WTC11 (cell line): ENCODE measurements at regions not wholly inside any gene's neighbourhood (a gene's known extent, or its start where the extent isn't known, plus 50 kb on each side); places are given as distances from the start of the nearest gene placed in this dataset.

Experiments used
- ATAC-seq: fragments of 200-7000 bp; cut with Tn5 transposase; 2 replicates; pipeline ENCODE4 v1.10.0; 2021; ENCODE audit warnings: mild to moderate bottlenecking, moderate library complexity
- CTCF ChIA-PET: fragments of 300-600 bp; sonication (Branson Sonifier 250); formaldehyde crosslinking; loops from one replicate; lab custom pipeline; 2021; ENCODE audit warnings: antibody characterized with exemption; lab: Charles Lee
- POLR2A ChIA-PET: fragments of 350-600 bp; sonication (Branson Sonifier 250); formaldehyde crosslinking; loops from one replicate; lab custom pipeline; 2021; ENCODE audit warnings: antibody characterized with exemption; lab: Charles Lee
- DNase-seq: peaks from one replicate; pipeline ENCODE4 v3.0.0; 2021; ENCODE audit warnings: low spot score
- H3K27ac Mint-ChIP-seq: 2 replicates; pipeline ENCODE4 v1.8.0; 2021; ENCODE audit warnings: mixed read lengths
- H3K27me3 Mint-ChIP-seq: 2 replicates; pipeline ENCODE4 v1.8.0; 2021; ENCODE audit warnings: low read depth, mild to moderate bottlenecking, moderate library complexity, mixed read lengths
- H3K36me3 Mint-ChIP-seq: 2 replicates; pipeline ENCODE4 v1.8.0; 2021; ENCODE audit warnings: mixed read lengths
- H3K4me1 Mint-ChIP-seq: 2 replicates; pipeline ENCODE4 v1.8.0; 2022; ENCODE audit warnings: mixed read lengths
- H3K4me3 Mint-ChIP-seq: 2 replicates; pipeline ENCODE4 v1.8.0; 2021; ENCODE audit warnings: mild to moderate bottlenecking, moderate library complexity, mixed read lengths
- H3K9me3 Mint-ChIP-seq: 2 replicates; pipeline ENCODE4 v1.8.0; 2021; ENCODE audit warnings: mixed read lengths
- ATF1 ChIP-seq: sonication (generic); formaldehyde crosslinking; IDR thresholded peaks from 2 replicates; pipeline ENCODE4 v1.8.1; 2023; ENCODE audit warnings: mild to moderate bottlenecking, moderate library complexity, missing genetic modification reagents
- CDX4 ChIP-seq: fragments of 250-450 bp; sonication (Bioruptor Pico); IDR thresholded peaks from 2 replicates; pipeline ENCODE4 v1.9.0; 2021; ENCODE audit warnings: moderate library complexity, mild to moderate bottlenecking, inconsistent platforms, borderline replicate concordance
- E2F5 ChIP-seq: sonication (generic); formaldehyde crosslinking; IDR thresholded peaks from 2 replicates; pipeline ENCODE4 v1.8.1; 2022; ENCODE audit warnings: mild to moderate bottlenecking, moderate library complexity, missing genetic modification reagents
- ELF4 ChIP-seq: sonication (generic); formaldehyde crosslinking; IDR thresholded peaks from 2 replicates; pipeline ENCODE4 v1.8.1; 2022; ENCODE audit warnings: low read depth, mild to moderate bottlenecking, moderate library complexity, missing genetic modification reagents
- FOXK1 ChIP-seq: sonication (generic); formaldehyde crosslinking; IDR thresholded peaks from 2 replicates; pipeline ENCODE4 v1.8.0; 2022; ENCODE audit warnings: mild to moderate bottlenecking, moderate library complexity, missing genetic modification reagents
- FOXP4 ChIP-seq: sonication (generic); formaldehyde crosslinking; IDR thresholded peaks from 2 replicates; pipeline ENCODE4 v1.8.0; 2022; ENCODE audit warnings: mild to moderate bottlenecking, missing genetic modification reagents
- HMGXB4 ChIP-seq: sonication (generic); formaldehyde crosslinking; IDR thresholded peaks from 2 replicates; pipeline ENCODE4 v1.8.1; 2023; ENCODE audit warnings: mild to moderate bottlenecking, moderate library complexity, missing genetic modification reagents
- IRF1 ChIP-seq: sonication (generic); formaldehyde crosslinking; IDR thresholded peaks from 2 replicates; pipeline ENCODE4 v1.8.0; 2023; ENCODE audit warnings: missing genetic modification reagents
- IRF2 ChIP-seq: sonication (generic); formaldehyde crosslinking; IDR thresholded peaks from 2 replicates; pipeline ENCODE4 v1.8.0; 2022; ENCODE audit warnings: low read depth, missing genetic modification reagents, borderline replicate concordance
- MAX ChIP-seq: sonication (generic); formaldehyde crosslinking; IDR thresholded peaks from 2 replicates; pipeline ENCODE4 v1.8.0; 2022; ENCODE audit warnings: mild to moderate bottlenecking, missing genetic modification reagents
- MXD4 ChIP-seq: fragments of 250-450 bp; sonication (Bioruptor Pico); IDR thresholded peaks from 2 replicates; pipeline ENCODE4 v1.8.0; 2021; ENCODE audit warnings: mild to moderate bottlenecking, moderate library complexity, borderline replicate concordance
- NFYB ChIP-seq: sonication (generic); formaldehyde crosslinking; conservative IDR thresholded peaks from 2 replicates; pipeline ENCODE4 v1.8.0; 2022; ENCODE audit warnings: low read depth, missing genetic modification reagents
- NR3C1 ChIP-seq: sonication (generic); formaldehyde crosslinking; conservative IDR thresholded peaks from 2 replicates; pipeline ENCODE4 v1.8.1; 2023; ENCODE audit warnings: low read depth, mild to moderate bottlenecking, missing genetic modification reagents
- OVOL2 ChIP-seq: fragments of 250-450 bp; sonication (Bioruptor Pico); IDR thresholded peaks from 2 replicates; pipeline ENCODE4 v1.9.0; 2021; ENCODE audit warnings: mild to moderate bottlenecking, borderline replicate concordance
- SMAD4 ChIP-seq: sonication (generic); formaldehyde crosslinking; IDR thresholded peaks from 2 replicates; pipeline ENCODE4 v1.8.0; 2022; ENCODE audit warnings: mild to moderate bottlenecking, missing genetic modification reagents
- STAT6 ChIP-seq: sonication (generic); formaldehyde crosslinking; conservative IDR thresholded peaks from 2 replicates; pipeline ENCODE4 v1.8.1; 2023; ENCODE audit warnings: mild to moderate bottlenecking, low read depth, missing genetic modification reagents, moderate library complexity
- TEAD4 ChIP-seq: sonication (generic); formaldehyde crosslinking; IDR thresholded peaks from 2 replicates; pipeline ENCODE4 v1.8.0; 2022; ENCODE audit warnings: mild to moderate bottlenecking, missing genetic modification reagents
- USF2 ChIP-seq: sonication (generic); formaldehyde crosslinking; IDR thresholded peaks from 2 replicates; pipeline ENCODE4 v1.8.1; 2023; ENCODE audit warnings: mild to moderate bottlenecking, missing genetic modification reagents, moderate library complexity
- ZBTB21 ChIP-seq: sonication (generic); formaldehyde crosslinking; IDR thresholded peaks from 2 replicates; pipeline ENCODE4 v1.8.1; 2023; ENCODE audit warnings: mild to moderate bottlenecking, missing genetic modification reagents, borderline replicate concordance
- ZNF138 ChIP-seq: sonication (generic); formaldehyde crosslinking; conservative IDR thresholded peaks from 2 replicates; pipeline ENCODE4 v1.8.1; 2022; ENCODE audit warnings: mild to moderate bottlenecking, moderate library complexity, missing genetic modification reagents
- ZNF281 ChIP-seq: sonication (generic); formaldehyde crosslinking; IDR thresholded peaks from 2 replicates; pipeline ENCODE4 v1.8.0; 2023; ENCODE audit warnings: mild to moderate bottlenecking, missing genetic modification reagents

- Mint-ChIP-seq H3K27ac (no peak overlapping the region), H3K4me3 (no peak overlapping the region), H3K36me3 (no peaks in the 10 kb centered on the region), H3K9me3 (no peaks in the 10 kb centered on the region), H3K27me3 (no peaks in the 10 kb centered on the region; the same call in none of the 2 replicates), H3K4me1 (peaks cover 38% of the 10 kb centered on the region)
- ChIA-PET CTCF (no interaction called here), POLR2A (no interaction called here)
- TF ChIP-seq IRF2 (CRISPR knock-in tag) (no peak), ELF4 (CRISPR knock-in tag) (no peak), OVOL2 (CRISPR knock-in tag) (no peak), NFYB (CRISPR knock-in tag) (no peak), SMAD4 (CRISPR knock-in tag) (no peak), FOXK1 (CRISPR knock-in tag) (no peak), MAX (CRISPR knock-in tag) (no peak), NR3C1 (CRISPR knock-in tag) (no peak), MXD4 (CRISPR knock-in tag) (no peak), CDX4 (CRISPR knock-in tag) (no peak)
- DNase-seq: no peak
- ATAC-seq: no peak
Measured at GRCh38 chr5:38131686-38132085, 126.7 kb upstream of the EGFLAM start.

- peaks cover 8% of the 10 kb centered on the region for H3K4me1 Mint-ChIP-seq
- ATAC-seq: 0 out of 2 replicates have a peak, but pooled peaks have one; percentile 30
- H3K4me3 Mint-ChIP-seq: no peak overlapping the region
- DNase-seq: no peak
- no peak for TF ChIP-seq IRF1
- TF ChIP-seq IRF2 (CRISPR knock-in tag): no peak
- no peak for TF ChIP-seq OVOL2 (CRISPR knock-in tag)
- no peak for TF ChIP-seq USF2
- TF ChIP-seq ATF1 (CRISPR knock-in tag): no peak
- TF ChIP-seq ZBTB21 (CRISPR knock-in tag): no peak
- TF ChIP-seq ZNF138 (CRISPR knock-in tag): no peak
- no peak for TF ChIP-seq MAX (CRISPR knock-in tag)
- TF ChIP-seq NFYB (CRISPR knock-in tag): no peak
- TF ChIP-seq STAT6 (CRISPR knock-in tag): no peak
- TF ChIP-seq ZNF281 (CRISPR knock-in tag): no peak
- no peak for TF ChIP-seq FOXP4
- TF ChIP-seq TEAD4 (CRISPR knock-in tag): no peak
- TF ChIP-seq HMGXB4 (CRISPR knock-in tag): no peak
- TF ChIP-seq E2F5 (CRISPR knock-in tag): no peak
- TF ChIP-seq, all 79 proteins: peak for 0
- CTCF ChIA-PET: no interaction called here
- Mint-ChIP-seq H3K36me3 (peaks cover 10% of the 10 kb centered on the region; the same call in 1 of the 2 replicates), H3K27ac (no peak overlapping the region), H3K27me3 (peaks cover 3% of the 10 kb centered on the region; the same call in 1 of the 2 replicates), H3K9me3 (peaks cover 18% of the 10 kb centered on the region)
- POLR2A ChIA-PET: no interaction called here
Measured at GRCh38 chr5:38124321-38124720, 134.0 kb upstream of the EGFLAM start.
